NT2/D1 (cell line): ENCODE measurements at regions not wholly inside any gene's neighbourhood (a gene's known extent, or its start where the extent isn't known, plus 50 kb on each side); places are given as distances from the start of the nearest gene placed in this dataset.
"Not testable (repeated sequence)": the region's sequence is repeated elsewhere in the genome, so short reads cannot be mapped to it uniquely, and the experiment has no call there.

Experiments used
- DNase-seq: peaks from one replicate; pipeline ENCODE4 v3.0.0-alpha.2; 2011; ENCODE audit warnings: low read depth, low spot score
- H3K27me3 ChIP-seq: 2 replicates; pipeline ENCODE4 v1.6.0; 2011; ENCODE audit warnings: mild to moderate bottlenecking; ENCODE audit not compliant: insufficient read length, insufficient read depth
- H3K36me3 ChIP-seq: 2 replicates; pipeline ENCODE4 v1.6.1; 2011; ENCODE audit warnings: mild to moderate bottlenecking, low read length, mixed read lengths; ENCODE audit not compliant: insufficient read depth, insufficient read length
- H3K4me1 ChIP-seq: 2 replicates; pipeline ENCODE4 v1.5.1; 2011; ENCODE audit not compliant: insufficient read depth, insufficient read length
- H3K4me3 ChIP-seq: 2 replicates; pipeline ENCODE4 v1.5.1; 2011; ENCODE audit warnings: low read depth; ENCODE audit not compliant: insufficient read length
- H3K9ac ChIP-seq: 2 replicates; pipeline ENCODE4 v1.6.0; 2011; ENCODE audit warnings: low read depth; ENCODE audit not compliant: insufficient read length
- H3K9me3 ChIP-seq: 2 replicates; pipeline ENCODE4 v1.5.1; 2011; ENCODE audit warnings: mild to moderate bottlenecking, low read length; ENCODE audit not compliant: insufficient read depth
- SUZ12 ChIP-seq: IDR thresholded peaks from 2 replicates; pipeline ENCODE4 v1.6.1; 2011; ENCODE audit not compliant: insufficient read length, insufficient read depth; ENCODE audit errors: extremely low read depth
- YY1 ChIP-seq: IDR thresholded peaks from 2 replicates; pipeline ENCODE4 v1.6.1; 2011; ENCODE audit not compliant: insufficient read length, insufficient read depth
- ZNF274 ChIP-seq: IDR thresholded peaks from 2 replicates; pipeline ENCODE4 v1.6.1; 2011; ENCODE audit warnings: mild to moderate bottlenecking, low read depth, low read length

DNA sequence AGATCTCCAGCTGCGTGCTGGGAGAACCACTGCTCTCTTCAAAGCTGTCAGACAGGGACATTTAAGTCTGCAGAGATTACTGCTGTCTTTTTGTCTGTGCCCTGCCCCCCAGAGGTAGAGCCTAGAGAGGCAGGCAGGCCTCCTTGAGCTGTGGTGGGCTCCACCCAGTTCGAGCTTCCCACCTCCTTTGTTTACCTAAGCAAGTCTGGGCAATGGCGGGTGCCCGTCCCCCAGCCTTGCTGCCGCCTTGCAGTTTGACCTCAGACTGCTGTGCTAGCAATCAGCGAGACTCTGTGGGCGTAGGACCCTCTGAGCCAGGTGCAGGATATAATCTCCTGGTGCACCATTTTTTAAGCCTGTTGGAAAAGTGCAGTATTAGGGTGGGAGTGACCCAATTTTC lies 128.6 kb downstream of the ACTR3 start:
- H3K27me3 ChIP-seq, DNase-seq, H3K9ac ChIP-seq, H3K4me3 ChIP-seq, H3K4me1 ChIP-seq, H3K36me3 ChIP-seq: not testable (repeated sequence)
- H3K9me3 ChIP-seq = peaks cover 19% of the 10 kb centered on the region; the same call in 1 of the 2 replicates

DNA sequence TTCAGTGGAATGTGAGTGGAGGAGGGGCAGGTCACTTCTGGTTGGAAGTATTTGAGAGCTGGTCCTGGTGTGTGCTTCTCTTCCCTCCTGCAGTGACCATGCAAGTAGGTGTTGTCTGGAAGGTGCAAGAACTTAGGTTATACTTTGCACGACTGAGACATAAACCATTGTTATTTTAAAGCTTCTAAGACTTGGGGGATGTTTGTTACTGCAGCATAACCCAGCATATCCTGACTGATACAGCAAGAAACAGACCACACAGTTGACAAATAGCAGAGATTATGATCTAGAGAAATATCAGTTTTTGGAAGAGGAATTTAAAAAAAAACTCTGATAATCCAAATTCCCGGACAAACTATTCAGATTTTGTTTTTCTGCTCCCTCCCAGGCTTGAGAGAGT lies 130.8 kb downstream of the ACTR3 start:
- DNase-seq = no peak

DNA sequence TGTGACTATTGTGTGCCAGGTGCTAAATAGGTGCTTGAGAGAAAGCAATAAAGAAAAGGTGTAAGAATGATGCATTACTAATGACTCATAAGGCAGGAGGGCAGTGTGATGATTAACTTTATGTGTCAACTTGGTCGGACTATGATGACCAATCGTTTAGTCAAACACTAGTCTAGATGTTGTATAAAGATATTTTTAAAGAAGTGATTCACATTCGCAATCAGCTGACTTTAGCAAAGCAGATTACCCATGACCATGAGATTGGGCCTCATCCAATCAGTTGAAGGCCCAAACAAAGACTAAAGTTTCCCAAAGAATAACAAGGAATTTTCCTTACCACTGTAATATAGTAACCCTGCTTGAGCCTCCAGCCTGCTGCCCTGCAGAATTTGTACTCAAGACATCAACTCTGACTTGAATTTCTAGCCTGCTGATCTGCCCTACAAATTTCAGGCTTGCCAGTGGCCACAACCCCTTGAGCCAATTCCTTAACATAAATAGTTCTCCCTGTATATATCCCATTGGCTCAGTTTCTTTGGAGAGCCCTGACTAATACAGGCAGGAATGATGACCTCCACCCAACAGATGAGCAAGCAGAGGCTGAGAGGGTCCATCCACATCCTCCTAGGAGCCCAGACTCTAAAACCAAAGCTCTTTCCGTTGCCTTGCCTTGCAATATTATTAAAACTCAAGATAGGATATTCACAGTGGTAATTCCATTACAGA lies 132.6 kb downstream of the ACTR3 start:
- Histone ChIP-seq H3K36me3 (no peaks in the 10 kb centered on the region), H3K27me3 (no peaks in the 10 kb centered on the region), H3K9me3 (peaks cover 19% of the 10 kb centered on the region; the same call in 1 of the 2 replicates), H3K4me3 (no peak overlapping the region), H3K9ac (no peak overlapping the region), H3K4me1 (no peaks in the 10 kb centered on the region)
- TF ChIP-seq ZNF274 = no peak
- no peak for TF ChIP-seq SUZ12
- no peak for TF ChIP-seq YY1
- no peak for DNase-seq

More for the DNA sequence above, 130.8 kb downstream of the ACTR3 start:
- Histone ChIP-seq H3K9me3 (peaks cover 19% of the 10 kb centered on the region; the same call in 1 of the 2 replicates), H3K4me3 (no peak overlapping the region), H3K9ac (no peak overlapping the region), H3K4me1 (no peaks in the 10 kb centered on the region), H3K27me3 (no peaks in the 10 kb centered on the region), H3K36me3 (no peaks in the 10 kb centered on the region)
- no peak for TF ChIP-seq YY1
- no peak for TF ChIP-seq SUZ12
- no peak for TF ChIP-seq ZNF274

DNA sequence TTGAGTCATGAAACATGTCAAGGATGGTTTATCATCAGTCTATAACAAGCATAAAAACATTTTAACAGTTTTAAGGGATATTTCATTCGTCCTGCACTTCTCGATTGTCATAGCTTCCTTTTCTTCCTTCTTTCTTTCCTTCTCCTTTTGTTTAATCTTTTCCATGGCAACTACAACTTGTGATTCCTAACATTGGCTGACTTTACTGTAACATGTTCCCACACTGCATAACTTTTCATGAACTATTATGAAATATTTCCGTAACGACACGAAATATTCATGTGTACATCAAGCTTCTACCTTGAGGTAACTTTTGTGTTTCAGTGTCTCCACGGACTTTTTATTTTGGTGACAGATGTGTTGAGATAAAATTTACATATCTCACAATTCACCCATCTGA lies 134.4 kb downstream of the ACTR3 start:
- Histone ChIP-seq H3K9me3 (peaks cover 13% of the 10 kb centered on the region; the same call in 1 of the 2 replicates), H3K9ac (no peak overlapping the region), H3K27me3 (no peaks in the 10 kb centered on the region), H3K4me1 (no peaks in the 10 kb centered on the region), H3K36me3 (no peaks in the 10 kb centered on the region), H3K4me3 (no peak overlapping the region)
- no peak for TF ChIP-seq ZNF274
- TF ChIP-seq YY1 = no peak
- no peak for TF ChIP-seq SUZ12
- no peak for DNase-seq

DNA sequence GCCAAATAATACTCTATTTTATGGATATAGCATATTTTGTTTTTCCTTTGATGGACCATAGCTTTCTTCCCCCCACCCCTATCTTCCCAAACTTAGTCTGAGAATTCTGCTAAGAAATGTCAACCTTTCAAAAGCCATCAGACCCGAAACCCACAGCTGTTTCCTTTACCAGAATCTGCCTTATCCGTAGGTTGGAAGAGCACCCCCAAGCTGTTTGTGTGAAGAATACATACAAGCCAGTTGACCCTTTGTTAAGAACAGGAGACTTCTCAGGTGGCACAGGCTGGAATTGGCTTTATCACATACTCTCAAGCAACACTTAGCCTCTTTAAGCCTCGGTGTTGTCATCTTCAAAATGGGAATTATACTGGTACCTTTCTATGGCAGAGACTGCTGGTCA lies 135.1 kb downstream of the ACTR3 start:
- no peak overlapping the region for H3K4me3 ChIP-seq
- no peaks in the 10 kb centered on the region for H3K36me3 ChIP-seq
- no peak overlapping the region for H3K9ac ChIP-seq
- H3K9me3 ChIP-seq = peaks cover 13% of the 10 kb centered on the region; the same call in 1 of the 2 replicates
- DNase-seq = no peak
- TF ChIP-seq YY1 = no peak
- no peak for TF ChIP-seq SUZ12
- TF ChIP-seq ZNF274 = no peak
- no peaks in the 10 kb centered on the region for H3K27me3 ChIP-seq
- H3K4me1 ChIP-seq = no peaks in the 10 kb centered on the region

DNA sequence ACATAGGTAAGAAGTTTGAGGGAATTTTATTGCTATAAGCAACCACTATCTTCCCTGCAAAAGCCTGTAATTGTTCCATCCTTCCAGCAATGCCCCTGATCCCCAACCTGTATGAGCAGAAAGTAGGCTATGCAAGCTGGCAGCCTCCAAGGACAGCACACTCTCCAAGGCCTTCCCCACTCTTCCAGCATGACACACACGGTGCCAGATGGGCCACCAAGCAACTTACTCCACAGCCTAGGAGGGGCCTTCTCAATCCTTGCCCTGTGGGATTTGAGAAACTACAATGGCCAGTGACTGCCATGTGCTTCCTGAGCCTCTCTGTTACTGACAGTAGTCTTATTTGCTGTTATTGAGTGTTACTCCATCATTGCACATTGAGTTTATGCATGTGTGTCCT lies 137.5 kb downstream of the ACTR3 start:
- H3K9me3 ChIP-seq = no peaks in the 10 kb centered on the region

DNA sequence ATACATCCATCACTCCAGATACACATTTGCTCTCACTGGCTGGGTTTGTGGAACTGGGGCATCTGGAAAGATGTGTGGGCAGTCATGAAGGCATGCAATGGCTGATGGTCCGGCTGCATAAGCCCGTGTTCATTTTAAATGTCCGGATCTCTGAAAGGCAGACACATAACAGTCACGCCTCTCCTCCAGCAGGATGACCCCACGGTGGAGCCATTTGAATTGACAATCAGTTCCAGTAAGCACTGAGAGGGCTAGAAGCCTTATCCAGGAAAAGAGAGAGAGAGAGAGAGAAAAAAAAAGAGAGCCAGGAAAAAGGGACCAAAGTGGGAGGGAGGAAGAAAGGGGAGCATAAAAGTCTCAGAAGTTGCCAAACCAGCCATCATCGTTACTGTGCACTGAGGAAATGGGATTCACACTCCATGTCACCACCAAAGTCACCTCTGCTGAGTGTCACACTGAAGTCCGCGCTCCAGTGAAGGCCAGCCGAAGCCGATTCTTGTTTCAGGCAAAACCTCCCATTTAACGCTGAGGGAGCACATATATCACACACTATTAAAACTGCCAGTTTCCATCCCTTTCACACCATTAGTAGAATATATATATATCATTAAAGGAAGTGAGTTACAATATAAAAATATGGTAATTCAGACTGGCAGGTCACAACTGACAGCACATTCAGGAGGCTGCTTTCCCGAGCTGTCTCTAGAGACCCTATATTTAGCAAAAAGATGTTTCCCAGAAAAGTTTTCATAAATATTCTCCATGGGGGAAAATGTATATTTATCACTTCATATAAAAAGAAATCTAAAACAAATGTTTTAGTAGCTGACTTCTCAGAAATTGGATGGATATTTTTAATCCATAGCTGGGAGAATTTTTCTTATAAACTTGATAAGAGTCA lies 142.0 kb downstream of the ACTR3 start:
- no peak for DNase-seq
- TF ChIP-seq ZNF274 = no peak
- TF ChIP-seq SUZ12 = no peak
- TF ChIP-seq YY1 = no peak
- Histone ChIP-seq H3K4me3 (no peak overlapping the region), H3K4me1 (no peaks in the 10 kb centered on the region), H3K36me3 (no peaks in the 10 kb centered on the region), H3K27me3 (no peaks in the 10 kb centered on the region), H3K9me3 (no peaks in the 10 kb centered on the region), H3K9ac (no peak overlapping the region)

More for the DNA sequence above, 137.5 kb downstream of the ACTR3 start:
- no peak for TF ChIP-seq YY1
- TF ChIP-seq SUZ12 = no peak
- TF ChIP-seq ZNF274 = no peak
- no peak for DNase-seq
- Histone ChIP-seq H3K27me3 (no peaks in the 10 kb centered on the region), H3K4me3 (no peak overlapping the region), H3K36me3 (no peaks in the 10 kb centered on the region), H3K9ac (no peak overlapping the region), H3K4me1 (no peaks in the 10 kb centered on the region)
